ENCODE measurements at regions not wholly inside any gene's neighbourhood (a gene's known extent, or its start where the extent isn't known, plus 50 kb on each side); places are given as distances from the start of the nearest gene placed in this dataset.
A peak's percentile ranks its signal among the peaks of the same experiment; 100 is the strongest.

GRCh38 chr6:15025446-15025845 lies 220.4 kb upstream of the JARID2 start:
- POLR2A ChIA-PET, result no interaction called here
- CTCF ChIA-PET, result no interaction called here
- no peak for DNase-seq
- no peaks in the 10 kb centered on the region for H3F3A ChIP-seq (replicated peaks; ENCODE audit: insufficient read depth)
- H3K27ac ChIP-seq (ENCODE audit: low read depth in 2 of 2, low read length in 1 of 2), result no peak overlapping the region
- H2AFZ ChIP-seq (ENCODE audit: low read depth), result no peak overlapping the region
- H3K4me1 ChIP-seq (ENCODE audit: control insufficient read depth in 1 of 2, insufficient read depth in 2 of 2, low read depth in 1 of 2, low read length in 1 of 2), result peaks cover 0 to 3% of the 10 kb centered on the region in 2 experiments; a peak in 1 of 4 replicates
- no peaks in the 10 kb centered on the region for H3K27me3 ChIP-seq (ENCODE audit: insufficient read depth)
- H3K4me2 ChIP-seq, result no peak overlapping the region
- H3K36me3 ChIP-seq (replicated peaks in 1 of 2; ENCODE audit: control insufficient read depth in 1 of 2, insufficient read depth in 2 of 2, low read length in 1 of 2), result no peaks in the 10 kb centered on the region
- H3K9ac ChIP-seq, result no peak overlapping the region
- no peaks in the 10 kb centered on the region for H3K9me3 ChIP-seq
- no peaks in the 10 kb centered on the region for H3K9me2 ChIP-seq
- no peaks in the 10 kb centered on the region for H3K79me2 ChIP-seq (ENCODE audit: insufficient read depth)
- no peak for TF ChIP-seq YY1 (IDR thresholded peaks at IDR 0.05; ENCODE audit: low read depth)
- no peaks in the 10 kb centered on the region for H4K20me1 ChIP-seq (ENCODE audit: insufficient read depth)
- 86% methylated on average over 3 of the region's 3 CpGs for WGBS (ENCODE audit: low lambda C conversion rate)
- H3K4me3 ChIP-seq (ENCODE audit: low read depth in 2 of 2, low read length in 1 of 2), result no peak overlapping the region

- Histone ChIP-seq H3K27me3 (ENCODE audit: insufficient read depth) (no peaks in the 10 kb centered on the region), H3K9me2 (no peaks in the 10 kb centered on the region), H3K4me3 (ENCODE audit: low read depth in 2 of 2, low read length in 1 of 2) (no peak overlapping the region), H3K27ac (ENCODE audit: low read depth in 2 of 2, low read length in 1 of 2) (no peak overlapping the region), H3K79me2 (ENCODE audit: insufficient read depth) (no peaks in the 10 kb centered on the region), H2AFZ (ENCODE audit: low read depth) (no peak overlapping the region), H3K4me2 (no peak overlapping the region), H3K36me3 (replicated peaks in 1 of 2; ENCODE audit: control insufficient read depth in 1 of 2, insufficient read depth in 2 of 2, low read length in 1 of 2) (no peaks in the 10 kb centered on the region), H3K9me3 (no peaks in the 10 kb centered on the region), H3F3A (replicated peaks; ENCODE audit: insufficient read depth) (no peaks in the 10 kb centered on the region), H3K9ac (no peak overlapping the region), H4K20me1 (ENCODE audit: insufficient read depth) (no peaks in the 10 kb centered on the region), H3K4me1 (ENCODE audit: control insufficient read depth in 1 of 2, insufficient read depth in 2 of 2, low read depth in 1 of 2, low read length in 1 of 2) (peaks cover 0 to 3% of the 10 kb centered on the region in 2 experiments; a peak in 1 of 4 replicates)
- ChIA-PET POLR2A (no interaction called here), CTCF (interaction anchor here (1.0 kb wide), 1 partner anchor 12 kb away, joined by 4 read pairs; no protein-coding TSS in a partner anchor)
- 22% methylated on average over 6 of the region's 6 CpGs for WGBS (ENCODE audit: low lambda C conversion rate)
- DNase-seq, result peak; percentile 61
- TF ChIP-seq USF1 (IDR thresholded peaks at IDR 0.05; ENCODE audit: borderline replicate concordance, low read depth), result no peak
- TF ChIP-seq RAD21 (IDR thresholded peaks at IDR 0.05; ENCODE audit: low read length), result no peak
- no peak for TF ChIP-seq PBX3 (IDR thresholded peaks at IDR 0.05)
- TF ChIP-seq ZBTB33 (IDR thresholded peaks at IDR 0.05; ENCODE audit: borderline replicate concordance, low read depth), result no peak
- no peak for TF ChIP-seq REST (IDR thresholded peaks at IDR 0.05; ENCODE audit: low read depth, low read length)
- no peak for TF ChIP-seq NRF1 (IDR thresholded peaks at IDR 0.05; ENCODE audit: low read depth, low read length)
- no peak for TF ChIP-seq MEF2A (IDR thresholded peaks at IDR 0.05; ENCODE audit: borderline replicate concordance, low read depth)
- no peak for TF ChIP-seq FOSL2 (IDR thresholded peaks at IDR 0.05; ENCODE audit: borderline replicate concordance, low read depth)
- TF ChIP-seq RCOR1 (IDR thresholded peaks at IDR 0.05; ENCODE audit: low read length), result no peak
- TF ChIP-seq TAF1 (IDR thresholded peaks at IDR 0.05; ENCODE audit: borderline replicate concordance, low read depth, low read length), result no peak
- TF ChIP-seq EP300 (IDR thresholded peaks at IDR 0.05; ENCODE audit: borderline replicate concordance in 1 of 2, low read depth in 1 of 2, low read length in 1 of 2), result no peak
- TF ChIP-seq ELF1 (IDR thresholded peaks at IDR 0.05), result no peak
- no peak for TF ChIP-seq GABPA (IDR thresholded peaks at IDR 0.05; ENCODE audit: low read depth)
- TF ChIP-seq TCF12 (IDR thresholded peaks at IDR 0.05), result no peak
These were observed 219.0 kb upstream of the JARID2 start for GRCh38 chr6:15026832-15027231.

Data from SK-N-SH (cell line).